SH-SY5Y (cell line): ENCODE measurements at regions not wholly inside any gene's neighbourhood (a gene's known extent, or its start where the extent isn't known, plus 50 kb on each side); places are given as distances from the start of the nearest gene placed in this dataset.

Experiments
- GATA2 ChIP-seq: IDR thresholded peaks from 2 replicates; pipeline ENCODE4 v1.6.1; 2011; ENCODE audit warnings: mild to moderate bottlenecking, low read depth, low read length
- GATA3 ChIP-seq: IDR thresholded peaks from 2 replicates; pipeline ENCODE4 v1.6.1; 2011; ENCODE audit warnings: low read depth, mild to moderate bottlenecking, low read length, moderate library complexity

GRCh38 chr14:89490466-89490865, 73.4 kb upstream of the FOXN3 start:
- TF ChIP-seq GATA2: no peak
- TF ChIP-seq GATA3: no peak
